ENCODE measurements at regions not wholly inside any gene's neighbourhood (a gene's known extent, or its start where the extent isn't known, plus 50 kb on each side); places are given as distances from the start of the nearest gene placed in this dataset.
A peak's percentile ranks its signal among the peaks of the same experiment; 100 is the strongest.

- Histone ChIP-seq H3K4me3 (ENCODE audit: low read depth, low read length) (no peak overlapping the region), H3K27me3 (ENCODE audit: control insufficient read depth, insufficient read depth, low read length) (no peaks in the 10 kb centered on the region), H3K9me3 (ENCODE audit: control insufficient read depth, insufficient read depth, low read length) (no peaks in the 10 kb centered on the region; the same call in 1 of the 2 replicates), H3K27ac (ENCODE audit: low read depth, low read length) (no peak overlapping the region)
- ChIA-PET POLR2A (interaction anchor here (0.5 kb wide), 1 partner anchor 119 kb away, joined by 3 read pairs; no protein-coding TSS in a partner anchor), CTCF (interaction anchor here (0.5 kb wide), 1 partner anchor 229 kb away, joined by 7 read pairs; no protein-coding TSS in a partner anchor)
- TF ChIP-seq CTCF (IDR thresholded peaks at IDR 0.05; ENCODE audit: low read depth, low read length): no peak
- no peak for DNase-seq (ENCODE audit: low read depth, low spot score)
These were observed 358.5 kb upstream of the ANKRD30A start for GRCh38 chr10:36766940-36767339.

GRCh38 chr10:36766415-36766810, 359.0 kb upstream of the ANKRD30A start:
- Histone ChIP-seq H3K27ac (ENCODE audit: low read depth, low read length) (no peak overlapping the region), H3K27me3 (ENCODE audit: control insufficient read depth, insufficient read depth, low read length) (no peaks in the 10 kb centered on the region), H3K4me3 (ENCODE audit: low read depth, low read length) (no peak overlapping the region), H3K9me3 (ENCODE audit: control insufficient read depth, insufficient read depth, low read length) (no peaks in the 10 kb centered on the region; the same call in 1 of the 2 replicates)
- ChIA-PET POLR2A (interaction anchor here (0.5 kb wide), 1 partner anchor 118 kb away, joined by 3 read pairs; no protein-coding TSS in a partner anchor), CTCF (interaction anchor here (0.5 kb wide), 1 partner anchor 229 kb away, joined by 7 read pairs; no protein-coding TSS in a partner anchor)
- DNase-seq (ENCODE audit: low read depth, low spot score): no peak
- no peak for TF ChIP-seq CTCF (IDR thresholded peaks at IDR 0.05; ENCODE audit: low read depth, low read length)

GRCh38 chr10:36765782-36766414, 359.5 kb upstream of the ANKRD30A start:
- CTCF ChIA-PET: no interaction called here
- Histone ChIP-seq H3K9me3 (ENCODE audit: control insufficient read depth, insufficient read depth, low read length) (no peaks in the 10 kb centered on the region; the same call in 1 of the 2 replicates), H3K4me3 (ENCODE audit: low read depth, low read length) (no peak overlapping the region), H3K27me3 (ENCODE audit: control insufficient read depth, insufficient read depth, low read length) (no peaks in the 10 kb centered on the region), H3K27ac (ENCODE audit: low read depth, low read length) (no peak overlapping the region)
- no peak for TF ChIP-seq CTCF (IDR thresholded peaks at IDR 0.05; ENCODE audit: low read depth, low read length)
- POLR2A ChIA-PET: no interaction called here
- peak; percentile 10 for DNase-seq (ENCODE audit: low read depth, low spot score)

- no peak for TF ChIP-seq CTCF (IDR thresholded peaks at IDR 0.05; ENCODE audit: low read depth, low read length)
- DNase-seq (ENCODE audit: low read depth, low spot score): no peak
- Histone ChIP-seq H3K27ac (ENCODE audit: low read depth, low read length) (no peak overlapping the region), H3K27me3 (ENCODE audit: control insufficient read depth, insufficient read depth, low read length) (no peaks in the 10 kb centered on the region), H3K4me3 (ENCODE audit: low read depth, low read length) (no peak overlapping the region), H3K9me3 (ENCODE audit: control insufficient read depth, insufficient read depth, low read length) (no peaks in the 10 kb centered on the region; the same call in 1 of the 2 replicates)
- ChIA-PET POLR2A (no interaction called here), CTCF (no interaction called here)
These were observed 360.6 kb upstream of the ANKRD30A start for GRCh38 chr10:36764823-36765222.

GRCh38 chr10:36761121-36761520, 364.3 kb upstream of the ANKRD30A start:
- TF ChIP-seq CTCF (IDR thresholded peaks at IDR 0.05; ENCODE audit: low read depth, low read length): no peak
- H3K27me3 ChIP-seq (ENCODE audit: control insufficient read depth, insufficient read depth, low read length): no peaks in the 10 kb centered on the region

More at GRCh38 chr10:36761121-36761520, 364.3 kb upstream of the ANKRD30A start:
- DNase-seq (ENCODE audit: low read depth, low spot score): no peak
- Histone ChIP-seq H3K4me3 (ENCODE audit: low read depth, low read length) (no peak overlapping the region), H3K27ac (ENCODE audit: low read depth, low read length) (no peak overlapping the region), H3K9me3 (ENCODE audit: control insufficient read depth, insufficient read depth, low read length) (no peaks in the 10 kb centered on the region; the same call in 1 of the 2 replicates)
- POLR2A ChIA-PET: no interaction called here
- CTCF ChIA-PET: interaction anchor here (0.6 kb wide), 1 partner anchor 657 kb away, joined by 4 read pairs; no protein-coding TSS in a partner anchor
